Suprapubic skin (tissue), 4 donors: ENCODE measurements at regions not wholly inside any gene's neighbourhood (a gene's known extent, or its start where the extent isn't known, plus 50 kb on each side); places are given as distances from the start of the nearest gene placed in this dataset.

ENCODE experiments used
- DNase-seq, 2 donors: peaks; one replicate each; pipeline ENCODE4 v3.0.0-alpha.2; 2019; ENCODE audit warnings: low spot score in 2 of 2
- H3K27ac ChIP-seq: fragments of 200-600 bp; sonication (generic); one replicate; pipeline ENCODE4 v1.5.1; 2019
- H3K27me3 ChIP-seq: fragments of 200-600 bp; sonication (generic); one replicate; pipeline ENCODE4 v1.5.1; 2019
- H3K36me3 ChIP-seq: fragments of 200-600 bp; sonication (generic); one replicate; pipeline ENCODE4 v1.5.1; 2019
- H3K4me1 ChIP-seq: fragments of 200-600 bp; sonication (generic); one replicate; pipeline ENCODE4 v1.5.1; 2019
- H3K4me3 ChIP-seq: fragments of 200-600 bp; sonication (generic); one replicate; pipeline ENCODE4 v1.5.1; 2019; ENCODE audit warnings: mild to moderate bottlenecking
- H3K9me3 ChIP-seq: fragments of 200-600 bp; sonication (generic); one replicate; pipeline ENCODE4 v1.5.1; 2019
- CTCF ChIP-seq, 2 donors: fragments of 200-600 bp in 1 of 2; fragments of 450-650 bp in 1 of 2; sonication (generic) in 1 of 2; IDR thresholded peaks; one replicate each; pipeline ENCODE4 v1.5.1; 2016 to 2019; ENCODE audit warnings: antibody characterized with exemption in 2 of 2, mild to moderate bottlenecking in 1 of 2, moderate library complexity in 1 of 2
- EP300 ChIP-seq: sonication (generic); formaldehyde crosslinking; IDR thresholded peaks from one replicate; pipeline ENCODE4 v1.6.1; 2017; ENCODE audit warnings: antibody characterized with exemption
- POLR2A ChIP-seq, 2 donors: fragments of 450-650 bp; IDR thresholded peaks; one replicate each; pipeline ENCODE4 v1.6.1; 2017; ENCODE audit warnings: antibody characterized with exemption in 2 of 2, mild to moderate bottlenecking in 2 of 2, moderate library complexity in 2 of 2
- POLR2AphosphoS5 ChIP-seq, 3 donors: sonication (generic); formaldehyde crosslinking; IDR thresholded peaks; one replicate each; pipeline ENCODE4 v1.6.1; 2017; ENCODE audit warnings: antibody characterized with exemption in 3 of 3
- WGBS: methylation state at CpG from one replicate; pipeline ENCODE4 v1.1.5; 2018; 5-methylcytosine and 5-hydroxymethylcytosine counted together

GRCh38 chr4:107128116-107128515 is 92.0 kb upstream of the DKK2 start:
- H3K36me3 ChIP-seq, result no peaks in the 10 kb centered on the region
- 86% methylated on average over 2 of the region's 2 CpGs for WGBS
- no peak overlapping the region for H3K27ac ChIP-seq
- H3K4me1 ChIP-seq, result no peaks in the 10 kb centered on the region
- no peak overlapping the region for H3K4me3 ChIP-seq
- H3K9me3 ChIP-seq, result no peaks in the 10 kb centered on the region
- TF ChIP-seq CTCF (IDR thresholded peaks at IDR 0.05) (no peak), EP300 (no peak), POLR2A (IDR thresholded peaks at IDR 0.05) (no peak)
- no peak for DNase-seq
- no peaks in the 10 kb centered on the region for H3K27me3 ChIP-seq

GRCh38 chr4:107125496-107125895 is 89.4 kb upstream of the DKK2 start:
- DNase-seq, result no peak
- TF ChIP-seq POLR2A (IDR thresholded peaks at IDR 0.05), result no peak
- no peak for TF ChIP-seq POLR2AphosphoS5 (IDR thresholded peaks at IDR 0.05)
- TF ChIP-seq EP300, result no peak
- no peak for TF ChIP-seq CTCF (IDR thresholded peaks at IDR 0.05)
- WGBS, result 35% methylated on average over 2 of the region's 2 CpGs

GRCh38 chr4:107122736-107123135 is 86.6 kb upstream of the DKK2 start:
- no peak overlapping the region for H3K4me3 ChIP-seq
- no peaks in the 10 kb centered on the region for H3K9me3 ChIP-seq
- no peaks in the 10 kb centered on the region for H3K36me3 ChIP-seq
- H3K27me3 ChIP-seq, result no peaks in the 10 kb centered on the region
- no peak for TF ChIP-seq EP300
- WGBS, result 34% methylated on average over 2 of the region's 2 CpGs
- no peaks in the 10 kb centered on the region for H3K4me1 ChIP-seq
- no peak for DNase-seq
- H3K27ac ChIP-seq, result no peak overlapping the region

More at GRCh38 chr4:107125496-107125895, 89.4 kb upstream of the DKK2 start:
- Histone ChIP-seq H3K27ac (no peak overlapping the region), H3K4me3 (no peak overlapping the region), H3K36me3 (no peaks in the 10 kb centered on the region), H3K9me3 (no peaks in the 10 kb centered on the region), H3K4me1 (no peaks in the 10 kb centered on the region), H3K27me3 (no peaks in the 10 kb centered on the region)

- H3K27ac ChIP-seq, result no peak overlapping the region
- no peak for TF ChIP-seq POLR2A (IDR thresholded peaks at IDR 0.05)
- TF ChIP-seq POLR2AphosphoS5 (IDR thresholded peaks at IDR 0.05), result no peak
- no peak for TF ChIP-seq EP300
- TF ChIP-seq CTCF (IDR thresholded peaks at IDR 0.05), result no peak
These were observed 84.5 kb upstream of the DKK2 start for GRCh38 chr4:107120661-107121060.

GRCh38 chr4:107117726-107118125 is 81.6 kb upstream of the DKK2 start:
- Histone ChIP-seq H3K27ac (no peak overlapping the region), H3K9me3 (no peaks in the 10 kb centered on the region), H3K4me3 (no peak overlapping the region), H3K4me1 (no peaks in the 10 kb centered on the region), H3K36me3 (no peaks in the 10 kb centered on the region), H3K27me3 (no peaks in the 10 kb centered on the region)
- DNase-seq, result no peak
- 91% methylated on average over 1 of the region's 1 CpG for WGBS
- no peak for TF ChIP-seq POLR2AphosphoS5 (IDR thresholded peaks at IDR 0.05)
- TF ChIP-seq POLR2A (IDR thresholded peaks at IDR 0.05), result no peak
- TF ChIP-seq EP300, result no peak
- no peak for TF ChIP-seq CTCF (IDR thresholded peaks at IDR 0.05)

More at GRCh38 chr4:107120661-107121060, 84.5 kb upstream of the DKK2 start:
- Histone ChIP-seq H3K4me1 (no peaks in the 10 kb centered on the region), H3K4me3 (no peak overlapping the region), H3K27me3 (no peaks in the 10 kb centered on the region), H3K9me3 (no peaks in the 10 kb centered on the region), H3K36me3 (no peaks in the 10 kb centered on the region)
- no peak for DNase-seq
- 39% methylated on average over 2 of the region's 2 CpGs for WGBS

- H3K4me1 ChIP-seq, result no peaks in the 10 kb centered on the region
- no peaks in the 10 kb centered on the region for H3K36me3 ChIP-seq
- H3K4me3 ChIP-seq, result no peak overlapping the region
- no peaks in the 10 kb centered on the region for H3K27me3 ChIP-seq
- DNase-seq, result no peak
- 63% methylated on average over 5 of the region's 5 CpGs for WGBS
- TF ChIP-seq POLR2AphosphoS5 (IDR thresholded peaks at IDR 0.05), result no peak
- no peak for TF ChIP-seq CTCF (IDR thresholded peaks at IDR 0.05)
- no peak for TF ChIP-seq EP300
- no peak overlapping the region for H3K27ac ChIP-seq
- H3K9me3 ChIP-seq, result peaks cover 3% of the 10 kb centered on the region
These were observed 79.2 kb upstream of the DKK2 start for GRCh38 chr4:107115185-107115847.
